ENCODE measurements at regions not wholly inside any gene's neighbourhood (a gene's known extent, or its start where the extent isn't known, plus 50 kb on each side); places are given as distances from the start of the nearest gene placed in this dataset.

DNA sequence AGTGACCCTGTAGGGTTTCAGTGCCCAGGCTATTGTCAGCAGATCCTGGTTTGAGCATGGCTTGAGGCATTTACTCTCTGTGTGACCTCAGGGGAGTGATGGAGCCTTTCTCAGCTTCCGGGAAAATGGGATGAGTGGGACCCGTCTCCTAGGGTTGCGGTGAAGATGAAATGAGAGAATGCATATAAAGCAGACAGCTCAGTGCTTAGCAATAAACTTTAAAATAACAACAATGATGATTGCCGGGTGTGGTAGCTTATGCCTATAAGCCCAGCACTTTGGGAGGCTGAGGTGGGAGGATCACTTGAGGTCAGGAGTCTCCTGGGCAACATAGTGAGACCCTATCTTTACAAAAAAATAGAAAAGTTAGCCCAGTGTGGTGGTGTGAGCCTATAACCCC is 106.0 kb upstream of the MTHFD1L start:
- Mint-ChIP-seq H3K4me1 (peaks cover 20% of the 10 kb centered on the region), H3K27me3 (ENCODE audit: low read depth, poor library complexity) (peaks cover 17% of the 10 kb centered on the region), H3K36me3 (ENCODE audit: low read depth) (peaks cover 5% of the 10 kb centered on the region), H3K4me3 (no peak overlapping the region), H3K27ac (no peak overlapping the region), H3K9me3 (no peaks in the 10 kb centered on the region)
- TF ChIP-seq, protein P1, sequence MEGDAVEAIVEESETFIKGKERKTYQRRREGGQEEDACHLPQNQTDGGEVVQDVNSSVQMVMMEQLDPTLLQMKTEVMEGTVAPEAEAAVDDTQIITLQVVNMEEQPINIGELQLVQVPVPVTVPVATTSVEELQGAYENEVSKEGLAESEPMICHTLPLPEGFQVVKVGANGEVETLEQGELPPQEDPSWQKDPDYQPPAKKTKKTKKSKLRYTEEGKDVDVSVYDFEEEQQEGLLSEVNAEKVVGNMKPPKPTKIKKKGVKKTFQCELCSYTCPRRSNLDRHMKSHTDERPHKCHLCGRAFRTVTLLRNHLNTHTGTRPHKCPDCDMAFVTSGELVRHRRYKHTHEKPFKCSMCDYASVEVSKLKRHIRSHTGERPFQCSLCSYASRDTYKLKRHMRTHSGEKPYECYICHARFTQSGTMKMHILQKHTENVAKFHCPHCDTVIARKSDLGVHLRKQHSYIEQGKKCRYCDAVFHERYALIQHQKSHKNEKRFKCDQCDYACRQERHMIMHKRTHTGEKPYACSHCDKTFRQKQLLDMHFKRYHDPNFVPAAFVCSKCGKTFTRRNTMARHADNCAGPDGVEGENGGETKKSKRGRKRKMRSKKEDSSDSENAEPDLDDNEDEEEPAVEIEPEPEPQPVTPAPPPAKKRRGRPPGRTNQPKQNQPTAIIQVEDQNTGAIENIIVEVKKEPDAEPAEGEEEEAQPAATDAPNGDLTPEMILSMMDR (IDR thresholded peaks at IDR 0.05), result no peak
- no peak for DNase-seq

DNA sequence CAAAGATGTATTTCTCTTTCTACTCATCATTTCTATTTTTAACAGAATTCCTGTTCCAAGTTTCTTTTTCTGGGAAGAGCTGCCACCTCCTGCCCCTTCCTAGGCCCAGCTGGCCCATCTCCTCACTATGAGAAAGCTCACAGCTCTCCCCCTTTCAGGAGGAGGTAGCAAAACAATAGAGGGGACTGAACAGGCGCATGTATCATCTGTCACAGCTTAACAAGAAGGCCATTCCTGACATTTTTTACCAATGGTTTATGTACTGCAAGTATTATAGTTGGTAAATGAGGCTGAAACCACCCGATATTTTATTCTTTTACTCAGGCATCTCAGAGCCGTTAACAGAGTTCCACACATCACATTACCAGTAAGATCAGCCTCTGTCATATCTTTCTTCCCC is 103.7 kb upstream of the MTHFD1L start:
- Mint-ChIP-seq H3K36me3 (ENCODE audit: low read depth) (peaks cover 5% of the 10 kb centered on the region), H3K4me3 (no peak overlapping the region), H3K9me3 (no peaks in the 10 kb centered on the region), H3K27ac (no peak overlapping the region), H3K4me1 (peaks cover 29% of the 10 kb centered on the region), H3K27me3 (ENCODE audit: low read depth, poor library complexity) (peaks cover 12% of the 10 kb centered on the region)
- TF ChIP-seq, protein P1 (IDR thresholded peaks at IDR 0.05), result no peak
- no peak for DNase-seq

DNA sequence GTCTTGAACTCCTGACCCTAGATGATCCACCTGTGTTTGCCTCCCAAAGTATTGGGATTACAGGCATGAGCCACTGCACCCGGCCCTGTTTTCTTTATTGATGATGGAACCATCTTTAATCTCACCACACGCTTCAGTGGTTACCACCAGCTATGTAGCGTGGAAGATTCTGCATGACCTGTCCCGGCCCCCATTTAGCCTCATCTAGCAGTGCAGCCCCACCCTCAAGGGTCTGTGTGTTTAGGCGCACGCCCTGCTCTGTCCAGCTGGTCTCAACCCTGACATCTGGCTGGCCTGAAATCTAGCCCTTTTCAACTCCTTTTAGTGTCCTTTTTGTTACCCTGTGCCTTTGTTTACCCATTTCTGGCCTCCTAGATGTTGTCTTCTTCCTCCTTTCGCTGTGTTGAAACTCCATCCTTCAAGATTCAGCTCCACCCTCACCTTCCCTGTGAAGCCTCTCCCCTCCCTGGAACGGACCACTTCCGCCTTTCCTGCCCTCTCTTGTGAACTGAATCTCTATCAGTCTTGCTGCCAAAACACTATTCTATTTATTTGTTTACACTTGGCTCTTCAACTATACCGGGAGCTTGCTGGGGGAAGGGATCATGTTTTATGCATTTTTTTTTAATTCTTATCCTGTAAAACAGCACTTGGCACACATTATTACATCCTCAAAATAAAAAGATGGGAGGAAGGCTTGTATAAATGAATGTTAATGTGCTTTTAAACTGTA is 101.0 kb upstream of the MTHFD1L start:
- Mint-ChIP-seq H3K27me3 (ENCODE audit: low read depth, poor library complexity) (peaks cover 11% of the 10 kb centered on the region), H3K27ac (peak overlapping the region; percentile 4), H3K9me3 (no peaks in the 10 kb centered on the region), H3K36me3 (ENCODE audit: low read depth) (peaks cover under 1% of the 10 kb centered on the region), H3K4me3 (no peak overlapping the region), H3K4me1 (peaks cover 41% of the 10 kb centered on the region)
- TF ChIP-seq, protein P1 (IDR thresholded peaks at IDR 0.05), result no peak
- DNase-seq, result no peak

DNA sequence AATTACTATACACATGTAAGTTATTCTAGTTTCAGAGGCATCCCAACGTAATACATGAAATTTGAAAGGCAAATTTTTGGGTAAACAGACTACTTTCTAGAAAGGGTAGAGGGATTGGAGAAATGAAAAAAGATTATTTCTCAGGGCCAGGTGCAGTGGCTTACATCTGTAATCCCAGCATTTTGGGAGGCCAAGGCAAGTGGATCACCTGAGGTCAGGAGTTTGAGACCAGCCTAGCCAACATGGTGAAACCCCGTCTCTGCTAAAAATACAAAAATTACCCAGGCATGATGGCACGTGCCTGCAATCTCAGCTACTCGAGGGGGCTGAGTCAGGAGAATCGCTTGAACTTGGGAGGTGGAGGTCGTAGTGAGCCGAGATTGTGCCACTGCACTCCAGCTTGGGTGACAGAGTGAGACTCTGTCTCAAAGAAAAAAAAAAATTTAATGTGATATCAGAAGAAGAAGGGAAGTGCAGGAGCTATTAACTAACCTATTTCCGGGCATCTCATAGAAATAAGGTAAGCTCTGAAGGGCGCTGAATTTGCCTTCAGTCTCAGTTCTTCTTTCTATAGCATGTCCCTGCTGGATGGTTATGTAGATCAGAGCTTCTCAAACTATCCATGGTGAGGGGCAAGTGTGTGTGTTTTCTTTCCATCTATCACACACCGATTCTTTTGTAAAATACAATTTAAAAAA is 100.3 kb upstream of the MTHFD1L start:
- TF ChIP-seq, protein P1 (IDR thresholded peaks at IDR 0.05), result no peak
- Mint-ChIP-seq H3K27ac (no peak overlapping the region), H3K27me3 (ENCODE audit: low read depth, poor library complexity) (peaks cover 13% of the 10 kb centered on the region), H3K9me3 (no peaks in the 10 kb centered on the region), H3K4me1 (peaks cover 41% of the 10 kb centered on the region), H3K4me3 (no peak overlapping the region), H3K36me3 (ENCODE audit: low read depth) (peaks cover 8% of the 10 kb centered on the region)
- no peak for DNase-seq

DNA sequence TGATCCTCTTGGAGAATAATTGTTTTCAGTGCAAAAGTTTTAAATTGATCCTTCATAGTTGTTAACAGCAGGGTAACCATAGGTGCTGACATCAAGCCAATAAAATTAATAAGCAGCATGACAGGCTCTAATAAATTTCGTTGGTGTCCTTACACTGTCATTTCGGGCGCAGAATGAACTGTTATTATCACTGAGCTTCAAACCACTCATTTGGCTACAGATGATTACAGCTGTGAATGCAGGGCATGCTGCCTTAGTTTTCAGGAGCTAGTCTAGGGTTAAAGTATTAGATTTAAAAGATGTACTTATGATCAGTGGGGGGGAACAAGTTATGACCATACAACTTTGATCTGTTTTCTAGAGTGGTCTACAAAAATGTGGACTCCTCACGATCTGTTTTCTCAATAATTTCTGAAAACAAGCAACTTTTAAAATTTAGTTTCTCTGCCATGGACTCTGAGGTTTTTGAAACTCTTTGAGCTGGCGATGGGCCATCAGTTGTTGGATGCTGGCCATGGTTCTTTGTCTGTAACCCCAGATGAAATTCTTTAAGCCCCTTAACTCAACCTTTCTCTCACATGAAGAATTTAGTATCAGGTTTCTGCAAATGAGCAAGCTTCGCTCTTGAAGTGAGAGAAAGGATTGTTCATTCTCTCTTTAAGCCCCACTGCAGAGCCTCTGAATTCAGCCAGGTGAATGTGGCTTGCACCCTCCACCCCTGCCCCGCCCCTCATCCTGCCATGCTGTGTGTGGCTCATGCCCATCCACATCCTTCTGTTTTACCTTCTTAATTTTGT is 99.1 kb upstream of the MTHFD1L start:
- Mint-ChIP-seq H3K27ac (peak overlapping the region; percentile 18), H3K4me1 (peaks cover 41% of the 10 kb centered on the region), H3K9me3 (no peaks in the 10 kb centered on the region), H3K4me3 (no peak overlapping the region), H3K36me3 (ENCODE audit: low read depth) (peaks cover 13% of the 10 kb centered on the region), H3K27me3 (ENCODE audit: low read depth, poor library complexity) (peaks cover 10% of the 10 kb centered on the region)
- TF ChIP-seq, protein P1 (IDR thresholded peaks at IDR 0.05), result no peak
- DNase-seq, result no peak
